GM19025 (cell line): ENCODE measurements at regions not wholly inside any gene's neighbourhood (a gene's known extent, or its start where the extent isn't known, plus 50 kb on each side); places are given as distances from the start of the nearest gene placed in this dataset.

Experiments
- ATAC-seq: cut with Tn5 transposase; IDR thresholded peaks from one replicate; pipeline ENCODE4 v1.9.1; 2021; ENCODE audit warnings: mild to moderate bottlenecking, low read depth, moderate library complexity; ENCODE audit not compliant: unreplicated experiment

DNA sequence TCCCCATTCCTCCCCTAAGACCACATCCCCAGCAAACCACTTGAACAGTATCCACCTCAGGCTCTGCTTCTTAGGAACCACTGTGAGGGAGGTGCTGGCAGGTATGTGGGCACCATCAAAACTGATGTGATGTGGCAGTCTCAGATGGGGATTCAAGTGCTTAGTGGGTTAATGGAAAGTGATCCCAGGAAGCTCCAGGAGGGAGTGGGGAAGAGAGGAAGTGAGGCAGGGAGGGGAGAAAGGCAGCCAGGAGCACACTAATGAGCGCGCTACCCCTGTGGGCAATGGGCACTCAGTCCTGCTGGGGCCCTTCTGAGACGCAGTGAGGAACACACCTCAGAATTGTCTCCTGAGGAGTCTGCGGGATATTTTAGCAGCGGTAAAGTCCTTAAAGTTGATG is 263.1 kb upstream of the MOCS1 start:
- no peak for ATAC-seq

DNA sequence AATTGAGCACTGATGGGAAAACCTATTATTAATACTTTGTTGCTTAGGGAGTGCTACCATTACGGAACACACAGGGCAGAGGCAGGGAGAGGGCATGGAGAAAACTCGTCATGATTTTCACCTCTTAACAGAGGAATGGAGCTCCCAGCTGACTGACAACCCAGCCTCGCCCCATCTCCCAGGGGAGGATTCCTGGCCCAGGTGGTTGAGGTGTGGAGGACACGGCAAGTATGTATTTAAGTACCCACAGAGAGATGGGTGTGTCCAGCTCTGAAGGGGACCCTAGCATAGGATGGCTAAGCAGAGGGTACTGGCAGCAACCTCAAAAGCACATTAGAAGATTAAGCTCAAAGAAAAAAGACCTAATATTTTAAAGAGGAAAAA is 261.9 kb upstream of the MOCS1 start:
- no peak for ATAC-seq

DNA sequence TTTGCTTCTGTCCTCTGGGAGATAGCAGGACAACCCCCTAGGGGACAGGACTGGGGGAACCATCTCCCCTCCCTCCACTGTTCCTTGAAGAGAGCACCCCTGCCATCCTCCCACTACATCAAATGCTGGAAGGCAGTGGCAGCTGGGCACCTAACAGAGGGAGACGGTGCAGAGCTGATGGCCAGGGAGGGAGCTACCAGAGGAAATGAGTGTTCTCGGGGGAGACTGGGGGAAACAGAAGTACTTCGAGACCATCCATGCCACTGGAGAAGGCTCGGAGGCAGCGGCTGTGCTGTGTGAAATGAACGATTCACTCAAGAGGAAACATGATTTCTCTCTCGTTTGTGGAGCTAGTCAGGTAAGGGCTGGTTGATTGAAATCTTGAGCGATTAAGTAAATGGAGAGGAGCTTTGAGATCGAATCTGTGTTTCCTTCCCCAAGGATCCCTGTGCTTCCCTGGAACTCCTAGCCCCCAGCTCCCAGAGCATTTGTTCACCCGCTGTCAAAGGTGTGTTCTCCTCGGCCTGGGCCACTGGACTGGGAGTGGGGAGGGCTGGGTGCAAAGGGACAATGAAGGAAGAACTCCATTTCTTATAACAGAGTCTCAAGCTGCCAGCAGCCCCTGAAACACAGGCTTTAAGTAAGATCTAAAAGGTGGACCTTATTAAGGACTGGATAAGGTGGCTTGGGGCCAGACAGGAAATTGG is 261.3 kb upstream of the MOCS1 start:
- no peak for ATAC-seq

DNA sequence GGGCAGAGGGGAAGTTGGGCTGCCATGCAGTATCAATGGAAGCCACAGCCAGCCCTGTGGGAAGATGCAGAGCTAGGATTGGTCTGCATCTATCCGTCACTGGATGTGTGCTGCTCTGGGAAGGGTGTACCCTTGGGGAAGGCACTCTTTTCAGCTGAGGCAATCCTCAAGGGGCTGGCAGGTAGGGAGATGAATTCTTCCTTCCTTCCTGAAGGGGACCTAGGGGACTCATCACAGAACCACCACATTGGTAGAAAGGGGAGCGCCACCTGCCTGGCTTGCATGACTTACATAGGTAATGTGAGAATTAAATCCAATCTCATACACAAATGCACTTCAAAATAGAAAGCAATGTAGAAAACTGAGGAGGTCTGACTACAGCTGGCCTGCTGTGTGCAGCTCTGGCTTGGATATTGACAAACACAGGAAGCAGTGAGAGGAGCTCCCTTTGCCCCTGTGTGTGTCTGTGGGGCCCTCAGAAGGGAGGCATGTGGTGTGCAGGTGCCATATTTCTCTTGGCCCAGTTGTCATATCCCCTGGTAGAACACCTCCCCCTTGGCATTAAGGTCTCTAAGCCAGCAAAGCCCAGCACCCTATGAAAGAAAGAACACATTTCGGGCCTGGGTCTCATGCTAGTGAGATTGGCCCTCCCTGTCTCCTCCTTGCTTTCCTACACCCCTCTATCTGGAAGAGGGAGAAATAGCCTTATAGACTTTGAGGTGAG is 260.3 kb upstream of the MOCS1 start:
- no peak for ATAC-seq

DNA sequence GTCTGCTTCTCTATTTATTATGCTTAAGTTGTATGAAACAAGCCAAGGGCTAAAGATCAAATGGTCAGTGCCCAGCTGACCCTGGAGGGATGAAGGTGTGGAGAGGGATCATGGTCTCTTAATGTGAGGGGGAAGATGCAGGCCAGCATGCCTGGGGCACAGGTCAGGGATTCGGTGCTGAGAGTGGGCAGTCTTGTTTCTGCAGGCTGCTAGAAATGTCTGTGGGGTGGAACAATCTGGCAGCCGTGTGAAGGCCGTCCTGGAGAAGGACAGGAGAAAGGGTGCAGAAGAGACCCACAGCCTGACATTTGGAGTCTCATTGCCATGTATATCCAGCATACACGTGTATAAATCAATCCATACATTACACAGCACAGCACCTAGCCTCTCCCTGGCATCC is 258.3 kb upstream of the MOCS1 start:
- ATAC-seq = no peak

DNA sequence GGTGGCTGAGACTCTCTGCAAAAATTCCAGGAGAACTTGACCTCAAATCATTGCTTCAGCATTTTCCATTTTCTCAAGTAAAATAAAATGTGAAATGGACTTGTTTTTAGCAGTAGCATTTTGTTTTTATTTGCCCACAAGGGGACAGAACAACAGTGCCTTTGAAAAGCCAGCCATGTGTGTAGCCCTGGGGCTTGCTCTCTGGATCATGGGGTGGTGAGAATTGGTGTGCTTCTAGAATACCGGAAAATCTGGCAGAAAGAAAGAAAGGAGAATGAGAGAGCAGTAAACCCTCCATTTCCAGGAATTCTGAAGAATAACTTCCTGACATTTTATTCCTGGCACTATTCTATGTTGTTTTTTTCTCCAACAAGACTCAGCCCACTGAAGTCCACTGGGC is 254.7 kb upstream of the MOCS1 start:
- ATAC-seq = no peak

DNA sequence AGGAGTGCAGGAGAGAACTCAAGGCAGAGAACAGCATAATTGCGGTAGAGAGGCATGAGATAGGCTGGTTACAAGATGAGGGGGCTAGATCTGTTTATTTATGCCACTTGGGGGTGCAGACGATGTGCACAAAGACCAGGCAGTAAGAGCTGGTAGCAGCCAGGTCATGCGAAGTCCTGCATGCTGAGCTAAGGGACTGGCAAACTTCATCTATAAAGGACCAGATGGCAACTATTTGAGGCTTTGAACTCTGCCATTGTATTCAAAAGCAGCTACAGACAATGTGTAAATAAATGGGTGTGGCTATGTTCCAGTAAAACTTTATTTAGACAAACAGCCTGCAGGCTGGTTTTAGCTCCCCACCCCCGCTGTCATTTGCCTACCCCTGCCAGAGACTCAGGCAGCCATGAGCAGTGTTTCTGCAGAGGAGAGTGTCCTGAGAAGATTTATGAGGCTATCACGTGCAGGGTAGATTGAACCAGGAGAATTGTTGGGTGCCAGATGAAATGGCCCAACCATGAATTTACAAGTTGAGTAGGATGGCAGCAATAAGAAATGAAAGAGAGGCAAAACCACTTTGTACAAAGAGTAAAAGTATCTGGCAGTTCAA is 253.4 kb upstream of the MOCS1 start:
- no peak for ATAC-seq

DNA sequence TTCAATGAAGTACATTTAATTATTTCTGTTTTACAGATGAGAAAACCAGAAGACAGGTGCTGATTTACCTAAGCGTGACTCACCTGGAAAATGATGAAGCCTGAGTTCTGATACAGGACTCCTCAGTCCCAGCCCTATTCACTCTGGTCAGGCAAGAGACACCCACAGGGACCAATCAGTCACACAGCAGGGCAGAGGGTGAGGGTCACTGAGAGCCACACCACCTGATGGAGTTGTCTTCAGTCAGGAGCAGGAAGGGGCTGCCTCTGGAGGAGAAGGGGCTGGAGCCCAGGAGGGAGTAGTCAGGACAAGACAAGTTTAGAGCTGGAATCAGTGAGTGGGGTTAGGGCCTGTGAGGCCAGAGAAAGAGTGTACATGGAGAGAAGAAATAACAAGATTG is 251.2 kb upstream of the MOCS1 start:
- no peak for ATAC-seq

DNA sequence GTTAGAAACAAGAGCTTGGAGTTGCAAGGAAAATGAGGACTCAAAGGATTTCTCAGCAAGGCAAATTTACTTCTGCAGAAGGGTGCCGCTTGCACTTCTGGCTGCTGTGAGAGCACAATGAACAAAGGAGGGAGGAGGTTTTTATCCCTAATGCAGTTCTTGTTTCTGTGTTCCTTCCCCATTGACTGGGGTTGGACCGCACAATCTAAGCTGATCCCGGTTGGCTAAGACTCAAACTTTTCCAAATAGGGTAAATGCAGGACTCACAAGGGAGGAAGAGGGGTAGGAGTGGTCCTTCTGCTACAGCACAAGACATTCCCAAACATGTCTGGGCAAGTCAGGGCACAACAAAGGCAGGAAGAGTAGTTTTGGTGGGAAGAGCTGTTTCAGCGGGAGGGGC is 249.6 kb upstream of the MOCS1 start:
- no peak for ATAC-seq

DNA sequence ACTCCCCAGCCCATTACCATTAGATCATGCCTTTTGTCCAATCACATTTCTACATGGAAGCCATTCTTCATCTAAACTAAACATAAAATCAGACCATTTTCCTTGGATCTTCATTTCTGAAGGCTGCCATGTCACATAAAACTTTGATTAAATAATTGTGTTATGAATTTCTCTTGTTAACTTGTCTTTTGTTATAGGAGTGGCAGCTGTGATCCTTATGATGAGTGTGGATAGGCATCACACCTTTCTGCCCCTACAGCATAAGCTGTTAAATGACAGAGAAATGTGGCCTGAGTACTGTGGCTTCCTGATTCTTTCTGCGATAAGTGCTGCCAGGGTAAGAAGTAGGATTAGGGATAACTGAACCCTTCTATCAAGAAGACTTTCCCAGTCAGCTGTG is 247.1 kb upstream of the MOCS1 start:
- no peak for ATAC-seq

DNA sequence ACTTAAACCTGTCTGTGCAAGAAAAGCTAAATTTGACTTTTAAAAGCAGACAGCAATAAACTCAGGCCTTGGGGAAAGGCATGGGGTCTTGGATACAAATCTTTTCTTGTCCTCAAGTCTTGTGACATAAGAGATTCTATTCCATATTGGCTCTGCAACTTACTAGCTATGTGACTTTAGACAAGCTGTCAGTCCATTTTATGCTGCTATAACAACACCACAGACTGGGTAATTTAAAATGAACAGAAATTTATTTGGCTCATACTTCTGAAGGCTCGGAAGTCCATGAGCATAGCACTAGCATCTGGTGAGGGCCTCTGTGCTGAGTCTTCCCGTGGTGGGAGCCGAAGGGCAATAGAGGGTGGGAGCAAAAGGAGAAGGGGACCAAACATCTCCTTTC is 246.0 kb upstream of the MOCS1 start:
- ATAC-seq = no peak

DNA sequence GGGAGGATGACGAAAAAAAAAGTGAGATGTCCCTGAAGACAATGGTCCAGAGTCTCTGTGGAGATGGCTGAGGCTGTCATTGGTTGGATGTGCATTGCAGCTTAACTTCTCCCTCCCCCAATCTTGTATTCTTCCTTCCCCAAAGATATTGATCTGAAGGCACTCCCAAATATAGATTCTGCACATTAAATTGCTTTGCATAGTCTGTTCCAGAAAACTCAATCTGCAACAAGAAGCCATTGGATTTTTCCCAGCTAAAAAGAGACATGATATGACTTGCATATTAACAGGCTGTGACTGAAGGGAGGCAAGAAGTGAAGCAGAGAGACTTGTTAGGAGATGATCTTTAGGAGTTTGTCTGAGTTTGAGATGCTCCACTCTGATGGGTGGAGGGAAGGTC is 245.2 kb upstream of the MOCS1 start:
- no peak for ATAC-seq

DNA sequence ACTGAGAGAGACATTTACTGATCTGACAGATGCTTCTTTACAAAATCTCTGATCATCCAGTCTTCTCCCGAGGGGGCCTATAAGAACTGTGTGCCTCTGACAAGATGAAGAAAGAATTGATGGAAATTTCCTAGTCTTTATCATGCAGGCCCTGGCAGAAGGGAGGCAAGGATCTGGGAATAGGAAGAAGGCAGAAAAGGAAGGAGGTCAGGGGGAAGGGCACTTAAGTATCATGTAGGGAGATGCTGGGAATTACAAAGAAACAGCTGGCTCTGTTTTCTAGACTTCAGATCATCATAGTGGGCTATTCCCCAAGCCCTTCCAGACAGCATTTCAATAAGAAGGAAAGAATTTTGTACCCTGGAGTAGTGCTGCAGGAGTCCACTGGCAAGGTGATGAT is 243.3 kb upstream of the MOCS1 start:
- no peak for ATAC-seq

DNA sequence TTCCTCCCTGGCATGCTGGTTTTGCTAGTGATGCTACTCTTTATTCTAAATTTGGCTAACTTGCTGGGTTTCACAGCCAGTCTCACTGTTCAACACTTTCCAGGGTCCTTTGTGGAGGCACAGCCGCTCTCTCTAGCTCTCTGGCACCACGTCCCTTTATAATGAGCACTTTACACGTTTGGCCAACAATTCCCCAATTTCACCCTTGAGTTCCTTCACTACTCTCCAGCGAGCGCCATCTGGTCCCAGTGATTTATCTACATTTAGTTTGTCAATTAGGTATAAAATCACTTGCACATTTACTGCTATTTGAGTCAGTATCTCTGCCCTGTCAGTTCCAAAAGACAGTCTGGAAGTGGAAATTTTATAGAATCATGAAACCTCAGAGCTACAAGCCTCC is 241.9 kb upstream of the MOCS1 start:
- no peak for ATAC-seq

DNA sequence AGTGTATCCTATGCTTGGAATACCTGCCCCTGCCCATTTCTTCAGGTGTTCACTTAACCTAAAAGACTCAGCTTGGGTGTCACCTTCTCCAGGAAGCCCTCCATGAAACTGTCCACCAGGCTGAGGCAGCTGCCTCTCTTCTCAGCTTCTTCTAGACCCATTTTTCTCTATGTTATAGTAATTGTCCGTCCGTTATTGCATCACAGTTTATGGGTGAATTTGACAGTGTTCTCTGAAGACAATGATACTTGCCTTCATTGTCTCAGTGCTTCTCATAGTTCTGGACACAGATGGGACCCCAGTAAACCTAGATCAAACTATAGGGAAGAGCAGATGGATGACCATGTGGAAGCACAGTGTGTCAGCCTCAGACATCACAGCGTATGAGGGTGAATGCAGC is 238.0 kb upstream of the MOCS1 start:
- no peak for ATAC-seq

DNA sequence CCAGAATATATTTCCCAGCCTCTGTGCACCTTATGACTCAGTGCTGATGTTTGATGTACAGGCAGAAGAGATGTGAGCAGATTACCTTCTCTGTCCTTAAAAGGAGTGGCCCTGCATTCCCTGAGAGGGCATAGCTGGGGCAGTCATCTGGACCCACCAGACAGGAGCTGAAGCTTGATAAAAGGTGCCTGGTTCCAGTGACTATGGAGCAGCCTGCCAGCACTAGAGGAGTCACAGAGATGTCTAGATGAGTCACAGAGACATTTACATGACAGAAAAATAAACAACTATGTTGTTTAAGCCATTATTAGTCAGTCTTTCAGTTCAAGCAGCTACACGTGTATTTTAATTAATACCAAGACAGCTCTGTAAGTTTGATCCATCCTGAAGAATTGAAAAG is 237.1 kb upstream of the MOCS1 start:
- no peak for ATAC-seq

DNA sequence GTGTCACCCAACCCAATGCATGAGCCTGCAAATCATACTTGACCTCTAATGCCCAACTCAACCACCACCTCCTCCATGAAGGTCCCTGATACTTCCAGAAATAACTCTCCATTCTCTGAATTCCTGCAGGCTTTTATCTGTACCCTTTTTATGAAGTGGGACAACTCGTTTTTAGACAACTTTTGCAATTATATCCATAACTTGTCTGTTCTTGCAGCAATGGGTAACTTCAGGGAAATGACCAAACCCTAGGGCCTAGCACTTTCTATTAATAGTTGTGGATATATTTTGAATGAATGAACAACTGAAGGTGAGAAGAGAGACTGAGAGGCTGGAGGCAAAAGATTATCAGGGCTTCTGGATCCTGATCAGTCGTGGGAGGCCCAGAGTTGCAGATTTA is 236.6 kb upstream of the MOCS1 start:
- no peak for ATAC-seq

DNA sequence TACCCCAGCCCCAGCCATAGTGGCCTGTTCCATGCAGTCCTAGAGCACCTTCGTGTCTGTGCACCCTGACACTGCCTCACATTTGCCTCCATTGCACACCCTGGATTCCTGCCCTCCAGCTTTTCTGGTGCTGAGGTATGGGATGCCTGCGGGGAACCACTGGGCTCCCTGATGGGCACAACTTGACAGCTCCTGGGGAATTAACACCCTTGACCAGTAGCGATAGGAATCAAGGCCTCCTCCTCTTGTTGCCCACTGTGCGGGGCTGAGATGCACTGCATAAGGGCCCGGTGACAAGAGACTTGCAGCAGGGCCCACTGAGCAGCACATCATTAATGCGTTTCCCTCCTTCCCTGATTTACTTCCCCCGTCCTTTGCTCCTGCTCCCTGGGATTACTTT is 235.6 kb upstream of the MOCS1 start:
- ATAC-seq = no peak

DNA sequence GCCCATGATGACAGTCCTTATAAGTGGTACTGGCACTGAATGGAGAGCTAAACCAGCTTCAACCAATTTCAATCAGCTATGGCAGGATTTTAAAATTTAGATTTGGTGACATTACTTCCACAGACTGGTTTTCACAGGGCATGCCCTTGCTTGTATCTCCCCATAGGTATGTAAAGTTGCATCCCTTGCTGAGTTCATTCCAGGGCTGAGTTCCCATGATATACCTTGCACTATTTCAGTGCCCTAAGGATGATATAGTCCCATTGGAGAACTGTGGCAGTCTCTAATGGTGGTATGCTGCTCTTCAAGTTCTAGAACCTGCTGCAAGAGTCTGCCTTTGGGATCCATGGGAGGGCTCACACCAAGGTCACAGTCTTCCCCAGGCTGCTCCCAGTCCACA is 232.7 kb upstream of the MOCS1 start:
- ATAC-seq = no peak

DNA sequence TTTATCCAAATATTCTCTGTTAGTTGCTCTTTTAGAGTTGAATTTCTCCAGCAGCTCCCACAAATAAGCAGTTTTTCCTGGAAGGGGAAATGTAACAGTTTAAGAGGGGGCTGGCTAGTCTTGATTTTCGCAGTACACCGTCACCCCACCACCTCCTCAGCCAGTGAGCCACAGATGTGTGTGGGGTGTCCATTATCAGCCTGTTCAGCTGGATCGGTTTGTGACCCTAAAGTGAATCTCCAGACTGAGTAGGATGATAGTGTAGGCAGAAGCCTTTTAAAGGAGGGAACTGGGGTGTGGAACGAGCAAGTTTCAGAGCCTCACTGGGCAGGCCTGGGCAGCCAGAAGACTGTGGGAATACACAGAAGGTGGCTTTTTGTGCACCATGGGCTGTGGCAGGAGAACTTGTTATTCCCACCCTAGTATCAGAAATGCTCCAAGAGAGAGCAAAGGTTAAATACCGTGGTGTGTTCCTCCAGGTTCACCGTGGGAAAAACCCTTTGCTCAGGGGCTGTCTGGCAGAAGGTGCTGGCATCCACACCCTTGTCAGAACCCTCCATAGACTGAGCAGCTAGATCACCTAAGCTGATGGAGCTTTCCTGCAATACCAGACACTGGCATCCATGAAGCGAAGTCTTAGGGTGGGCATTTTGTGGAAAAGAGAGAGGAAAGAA is 230.9 kb upstream of the MOCS1 start:
- ATAC-seq = no peak

DNA sequence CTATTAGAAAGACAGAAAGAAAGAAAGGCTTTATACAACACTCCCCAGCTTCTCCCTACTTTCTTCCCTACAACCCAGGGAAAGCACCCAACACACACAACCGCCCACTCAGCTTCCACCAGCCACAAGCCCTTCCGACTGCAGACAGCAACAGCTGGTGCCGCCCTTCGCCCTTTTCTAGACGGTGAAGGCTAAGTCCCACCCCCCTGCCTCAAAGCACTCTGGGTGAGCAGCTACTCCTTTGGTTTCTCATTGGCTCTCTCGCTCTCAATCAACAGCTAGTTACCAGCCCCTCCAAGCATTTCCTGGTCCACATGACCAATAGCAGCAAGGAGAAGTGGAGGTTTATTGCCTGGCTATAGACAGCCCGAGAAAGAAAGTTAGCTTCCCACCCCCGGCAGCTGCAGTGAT is 230.1 kb upstream of the MOCS1 start:
- no peak for ATAC-seq

DNA sequence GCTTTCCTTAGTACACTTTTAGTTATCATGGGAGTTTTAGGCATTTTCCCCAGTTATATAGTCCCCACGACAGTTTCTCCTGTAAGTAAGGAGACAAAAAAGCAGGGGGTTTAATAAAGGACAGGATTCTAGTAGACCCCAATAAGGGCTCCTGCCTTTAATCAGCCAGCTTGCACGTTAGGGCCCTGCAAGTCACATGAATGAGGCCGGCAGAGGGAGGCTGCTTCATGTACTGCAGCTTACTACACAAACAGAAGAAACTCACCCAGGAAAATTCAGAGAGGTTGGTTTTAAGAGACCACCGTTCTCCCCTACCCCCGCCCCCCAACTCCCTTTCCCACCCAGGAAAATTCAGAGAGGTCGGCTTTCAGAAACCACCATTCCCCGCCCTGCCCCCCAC is 229.7 kb upstream of the MOCS1 start:
- no peak for ATAC-seq
